HepG2 (cell line): ENCODE measurements at regions not wholly inside any gene's neighbourhood (a gene's known extent, or its start where the extent isn't known, plus 50 kb on each side); places are given as distances from the start of the nearest gene placed in this dataset.

ENCODE experiments used
- EHMT2 ChIP-seq: fragments of 200-600 bp; sonication (generic); IDR thresholded peaks from 2 replicates; pipeline ENCODE4 v1.7.0; 2017; ENCODE audit warnings: antibody characterized with exemption, low read depth, low read length, borderline replicate concordance
- FOXK2 ChIP-seq: fragments of 450-650 bp; IDR thresholded peaks from 2 replicates; pipeline ENCODE4 v1.6.1; 2016
- GATAD1 ChIP-seq: IDR thresholded peaks from 2 replicates; pipeline ENCODE4 v1.6.1; 2016; ENCODE audit warnings: missing genetic modification reagents, missing compliant biosample characterization
- MAFF ChIP-seq: IDR thresholded peaks from 2 replicates; pipeline ENCODE4 v1.6.1; 2011; ENCODE audit warnings: low read depth, low read length, improper control_type of control experiment
- MAFK ChIP-seq, 2 experiments: IDR thresholded peaks in 1 of 2; conservative IDR thresholded peaks in 1 of 2; 2 replicates each; pipeline ENCODE4 v1.6.1; 2011; ENCODE audit warnings: improper control_type of control experiment in 2 of 2, low read length in 2 of 2
- MTF2 ChIP-seq: sonication (generic); formaldehyde crosslinking; IDR thresholded peaks from 2 replicates; pipeline ENCODE4 v1.5.0; 2020; ENCODE audit warnings: missing genetic modification reagents, borderline replicate concordance
- MYNN ChIP-seq: sonication (generic); formaldehyde crosslinking; IDR thresholded peaks from 2 replicates; pipeline ENCODE4 v1.4.0; 2020; ENCODE audit warnings: mild to moderate bottlenecking, low read depth, missing genetic modification reagents
- SIX4 ChIP-seq: sonication (generic); formaldehyde crosslinking; IDR thresholded peaks from 2 replicates; pipeline ENCODE4 v1.4.0; 2020; ENCODE audit warnings: missing genetic modification reagents
- TCF7 ChIP-seq: sonication (generic); IDR thresholded peaks from 2 replicates; pipeline ENCODE4 v1.6.1; 2016; ENCODE audit warnings: antibody characterized with exemption, low read depth
- TOE1 ChIP-seq: sonication (generic); formaldehyde crosslinking; IDR thresholded peaks from 2 replicates; pipeline ENCODE4 v1.4.0; 2020; ENCODE audit warnings: mild to moderate bottlenecking, missing genetic modification reagents
- TOPORS ChIP-seq: sonication (generic); formaldehyde crosslinking; IDR thresholded peaks from 2 replicates; pipeline ENCODE4 v1.8.0; 2023; ENCODE audit warnings: mild to moderate bottlenecking, missing genetic modification reagents
- ZNF564 ChIP-seq: sonication (generic); formaldehyde crosslinking; IDR thresholded peaks from 2 replicates; pipeline ENCODE4 v1.8.1; 2023; ENCODE audit warnings: mild to moderate bottlenecking, missing genetic modification reagents
- ZNF589 ChIP-seq: sonication (generic); formaldehyde crosslinking; conservative IDR thresholded peaks from 2 replicates; pipeline ENCODE4 v1.8.0; 2022; ENCODE audit warnings: mild to moderate bottlenecking, moderate library complexity, missing genetic modification reagents
- ZNF7 ChIP-seq: IDR thresholded peaks from 2 replicates; pipeline ENCODE4 v1.6.1; 2016; ENCODE audit warnings: missing biosample characterization, missing genetic modification reagents
- TF ChIP-seq, protein P1 (sequence below): sonication (generic); formaldehyde crosslinking; IDR thresholded peaks from 2 replicates; pipeline ENCODE4 v1.4.0; 2020; ENCODE audit warnings: missing genetic modification reagents, mild to moderate bottlenecking, borderline replicate concordance
- TF ChIP-seq, protein P2 (sequence below): sonication (generic); formaldehyde crosslinking; IDR thresholded peaks from 2 replicates; pipeline ENCODE4 v1.5.1; 2020; ENCODE audit warnings: mild to moderate bottlenecking, missing genetic modification reagents, borderline replicate concordance
- TF ChIP-seq, protein P3 (sequence below): sonication (generic); formaldehyde crosslinking; IDR thresholded peaks from 2 replicates; pipeline ENCODE4 v1.8.1; 2023; ENCODE audit warnings: mild to moderate bottlenecking, missing genetic modification reagents, borderline replicate concordance
- TF ChIP-seq, protein P4 (sequence below): sonication (generic); IDR thresholded peaks from 2 replicates; pipeline ENCODE4 v1.6.1; 2016; ENCODE audit warnings: low read depth, borderline replicate concordance

DNA sequence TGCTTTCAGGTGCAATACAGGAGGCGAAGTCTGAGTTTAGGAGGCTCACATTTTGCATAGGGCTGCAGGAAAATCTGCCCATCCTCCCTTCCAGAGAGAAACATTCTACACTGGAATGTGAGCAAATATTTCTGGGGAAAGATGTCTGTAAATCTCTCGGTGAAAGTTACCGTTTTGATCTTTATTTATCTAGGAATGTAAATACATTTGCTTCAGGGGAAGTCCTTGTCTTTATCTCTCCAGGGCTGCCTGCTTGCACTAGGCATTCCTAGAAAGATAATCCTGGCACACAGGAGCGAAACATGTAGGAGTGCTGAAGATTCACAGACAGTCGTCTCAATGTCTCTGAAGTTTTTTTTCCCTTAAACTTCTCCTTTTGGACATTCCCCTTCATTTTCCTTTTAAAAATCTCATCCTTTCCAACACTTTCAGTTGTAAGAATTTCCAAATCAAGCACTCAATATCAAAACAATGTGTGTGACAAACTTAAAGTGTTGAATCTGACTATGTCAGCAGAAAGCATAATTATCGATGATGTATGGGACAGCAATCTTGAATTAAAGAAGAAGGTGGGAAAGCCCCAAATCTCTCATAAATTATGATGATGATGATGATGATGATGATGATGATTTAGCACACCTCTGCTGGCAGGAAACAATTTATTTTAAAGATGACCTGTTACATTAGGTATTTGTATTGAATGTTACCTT, 113.4 kb upstream of the RESF1 start (continued):
- peak; percentile 89 to 92 for TF ChIP-seq MAFK (conservative IDR thresholded peaks at IDR 0.05 in 1 of 2, IDR thresholded peaks at IDR 0.05 in 1 of 2; ENCODE audit: low read length in 2 of 2)
- TF ChIP-seq FOXK2 = no peak
- no peak for TF ChIP-seq ZNF564
- no peak for TF ChIP-seq MTF2 (CRISPR knock-in tag)
- TF ChIP-seq GATAD1 (CRISPR knock-in tag) = 0 out of 2 replicates have a peak, but pooled peaks have one; percentile 30
- TF ChIP-seq, protein P1, sequence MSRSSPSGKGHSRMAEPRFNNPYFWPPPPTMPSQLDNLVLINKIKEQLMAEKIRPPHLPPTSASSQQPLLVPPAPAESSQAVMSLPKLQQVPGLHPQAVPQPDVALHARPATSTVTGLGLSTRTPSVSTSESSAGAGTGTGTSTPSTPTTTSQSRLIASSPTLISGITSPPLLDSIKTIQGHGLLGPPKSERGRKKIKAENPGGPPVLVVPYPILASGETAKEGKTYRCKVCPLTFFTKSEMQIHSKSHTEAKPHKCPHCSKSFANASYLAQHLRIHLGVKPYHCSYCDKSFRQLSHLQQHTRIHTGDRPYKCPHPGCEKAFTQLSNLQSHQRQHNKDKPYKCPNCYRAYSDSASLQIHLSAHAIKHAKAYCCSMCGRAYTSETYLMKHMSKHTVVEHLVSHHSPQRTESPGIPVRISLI (CRISPR knock-in tag) = peak; percentile 46; the same call in 1 of the 2 replicates
- TF ChIP-seq, protein P2, sequence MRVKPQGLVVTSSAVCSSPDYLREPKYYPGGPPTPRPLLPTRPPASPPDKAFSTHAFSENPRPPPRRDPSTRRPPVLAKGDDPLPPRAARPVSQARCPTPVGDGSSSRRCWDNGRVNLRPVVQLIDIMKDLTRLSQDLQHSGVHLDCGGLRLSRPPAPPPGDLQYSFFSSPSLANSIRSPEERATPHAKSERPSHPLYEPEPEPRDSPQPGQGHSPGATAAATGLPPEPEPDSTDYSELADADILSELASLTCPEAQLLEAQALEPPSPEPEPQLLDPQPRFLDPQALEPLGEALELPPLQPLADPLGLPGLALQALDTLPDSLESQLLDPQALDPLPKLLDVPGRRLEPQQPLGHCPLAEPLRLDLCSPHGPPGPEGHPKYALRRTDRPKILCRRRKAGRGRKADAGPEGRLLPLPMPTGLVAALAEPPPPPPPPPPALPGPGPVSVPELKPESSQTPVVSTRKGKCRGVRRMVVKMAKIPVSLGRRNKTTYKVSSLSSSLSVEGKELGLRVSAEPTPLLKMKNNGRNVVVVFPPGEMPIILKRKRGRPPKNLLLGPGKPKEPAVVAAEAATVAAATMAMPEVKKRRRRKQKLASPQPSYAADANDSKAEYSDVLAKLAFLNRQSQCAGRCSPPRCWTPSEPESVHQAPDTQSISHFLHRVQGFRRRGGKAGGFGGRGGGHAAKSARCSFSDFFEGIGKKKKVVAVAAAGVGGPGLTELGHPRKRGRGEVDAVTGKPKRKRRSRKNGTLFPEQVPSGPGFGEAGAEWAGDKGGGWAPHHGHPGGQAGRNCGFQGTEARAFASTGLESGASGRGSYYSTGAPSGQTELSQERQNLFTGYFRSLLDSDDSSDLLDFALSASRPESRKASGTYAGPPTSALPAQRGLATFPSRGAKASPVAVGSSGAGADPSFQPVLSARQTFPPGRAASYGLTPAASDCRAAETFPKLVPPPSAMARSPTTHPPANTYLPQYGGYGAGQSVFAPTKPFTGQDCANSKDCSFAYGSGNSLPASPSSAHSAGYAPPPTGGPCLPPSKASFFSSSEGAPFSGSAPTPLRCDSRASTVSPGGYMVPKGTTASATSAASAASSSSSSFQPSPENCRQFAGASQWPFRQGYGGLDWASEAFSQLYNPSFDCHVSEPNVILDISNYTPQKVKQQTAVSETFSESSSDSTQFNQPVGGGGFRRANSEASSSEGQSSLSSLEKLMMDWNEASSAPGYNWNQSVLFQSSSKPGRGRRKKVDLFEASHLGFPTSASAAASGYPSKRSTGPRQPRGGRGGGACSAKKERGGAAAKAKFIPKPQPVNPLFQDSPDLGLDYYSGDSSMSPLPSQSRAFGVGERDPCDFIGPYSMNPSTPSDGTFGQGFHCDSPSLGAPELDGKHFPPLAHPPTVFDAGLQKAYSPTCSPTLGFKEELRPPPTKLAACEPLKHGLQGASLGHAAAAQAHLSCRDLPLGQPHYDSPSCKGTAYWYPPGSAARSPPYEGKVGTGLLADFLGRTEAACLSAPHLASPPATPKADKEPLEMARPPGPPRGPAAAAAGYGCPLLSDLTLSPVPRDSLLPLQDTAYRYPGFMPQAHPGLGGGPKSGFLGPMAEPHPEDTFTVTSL (CRISPR knock-in tag) = peak; percentile 65; the same call in 1 of the 2 replicates
- peak; percentile 83 for TF ChIP-seq MAFF
- 0 out of 2 replicates have a peak, but pooled peaks have one; percentile 53 for TF ChIP-seq SIX4 (CRISPR knock-in tag)
- no peak for TF ChIP-seq ZNF7
- no peak for TF ChIP-seq TOPORS (CRISPR knock-in tag)
- peak; percentile 90 for TF ChIP-seq TCF7
- no peak for TF ChIP-seq TOE1 (CRISPR knock-in tag)
- no peak for TF ChIP-seq EHMT2
- TF ChIP-seq, protein P3, sequence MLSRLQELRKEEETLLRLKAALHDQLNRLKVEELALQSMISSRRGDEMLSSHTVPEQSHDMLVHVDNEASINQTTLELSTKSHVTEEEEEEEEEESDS (CRISPR knock-in tag) = no peak
- TF ChIP-seq MYNN (CRISPR knock-in tag) = no peak
- TF ChIP-seq ZNF589 (CRISPR knock-in tag) = 0 out of 2 replicates have a peak, but pooled peaks have one; percentile 30
- TF ChIP-seq, protein P4, sequence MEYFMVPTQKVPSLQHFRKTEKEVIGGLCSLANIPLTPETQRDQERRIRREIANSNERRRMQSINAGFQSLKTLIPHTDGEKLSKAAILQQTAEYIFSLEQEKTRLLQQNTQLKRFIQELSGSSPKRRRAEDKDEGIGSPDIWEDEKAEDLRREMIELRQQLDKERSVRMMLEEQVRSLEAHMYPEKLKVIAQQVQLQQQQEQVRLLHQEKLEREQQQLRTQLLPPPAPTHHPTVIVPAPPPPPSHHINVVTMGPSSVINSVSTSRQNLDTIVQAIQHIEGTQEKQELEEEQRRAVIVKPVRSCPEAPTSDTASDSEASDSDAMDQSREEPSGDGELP = no peak
